HEK293T (cell line): ENCODE measurements at regions not wholly inside any gene's neighbourhood (a gene's known extent, or its start where the extent isn't known, plus 50 kb on each side); places are given as distances from the start of the nearest gene placed in this dataset.

Experiments used
- CTCF ChIA-PET: fragments of 350-600 bp; formaldehyde crosslinking; extraction: SDS; loops from one replicate; lab custom pipeline; 2021; ENCODE audit warnings: antibody characterized with exemption, inconsistent platforms; lab: Yijun Ruan, JAX
- POLR2A ChIA-PET: fragments of 350-600 bp; formaldehyde crosslinking; extraction: SDS; loops from one replicate; lab custom pipeline; 2020; ENCODE audit warnings: antibody characterized with exemption, inconsistent platforms; lab: Yijun Ruan, JAX
- DNase-seq: peaks from one replicate; pipeline ENCODE4 v3.0.0; 2012; ENCODE audit warnings: mixed read lengths; ENCODE audit errors: extremely low spot score
- ARNT ChIP-seq: fragments of 450-650 bp; IDR thresholded peaks from 2 replicates; pipeline ENCODE4 v1.6.1; 2017; ENCODE audit warnings: mild to moderate bottlenecking
- BHLHE40 ChIP-seq: fragments of 450-650 bp; IDR thresholded peaks from 2 replicates; pipeline ENCODE4 v1.6.1; 2016; ENCODE audit warnings: mild to moderate bottlenecking, moderate library complexity, borderline replicate concordance
- CTBP1 ChIP-seq: fragments of 450-650 bp; IDR thresholded peaks from 2 replicates; pipeline ENCODE4 v1.6.1; 2016; ENCODE audit warnings: borderline replicate concordance
- ELF4 ChIP-seq: fragments of 450-650 bp; IDR thresholded peaks from 2 replicates; pipeline ENCODE4 v1.6.1; 2017; ENCODE audit warnings: antibody characterized with exemption
- FOXA1 ChIP-seq: fragments of 450-650 bp; IDR thresholded peaks from 2 replicates; pipeline ENCODE4 v1.6.1; 2016; ENCODE audit warnings: mild to moderate bottlenecking
- FOXK2 ChIP-seq: fragments of 450-650 bp; IDR thresholded peaks from 2 replicates; pipeline ENCODE4 v1.6.1; 2016; ENCODE audit warnings: mild to moderate bottlenecking
- FOXM1 ChIP-seq: fragments of 450-650 bp; IDR thresholded peaks from 2 replicates; pipeline ENCODE4 v1.6.1; 2017; ENCODE audit warnings: mild to moderate bottlenecking, borderline replicate concordance
- HDGF ChIP-seq: fragments of 450-650 bp; IDR thresholded peaks from 2 replicates; pipeline ENCODE4 v1.6.1; 2017; ENCODE audit warnings: antibody characterized with exemption, borderline replicate concordance
- L3MBTL2 ChIP-seq: fragments of 450-650 bp; conservative IDR thresholded peaks from 2 replicates; pipeline ENCODE4 v1.6.1; 2016; ENCODE audit warnings: mild to moderate bottlenecking
- LEF1 ChIP-seq: fragments of 450-650 bp; IDR thresholded peaks from 2 replicates; pipeline ENCODE4 v1.6.1; 2017; ENCODE audit warnings: mild to moderate bottlenecking, borderline replicate concordance
- NFRKB ChIP-seq: fragments of 450-650 bp; IDR thresholded peaks from 2 replicates; pipeline ENCODE4 v1.6.1; 2016; ENCODE audit warnings: mild to moderate bottlenecking, moderate library complexity
- PKNOX1 ChIP-seq: fragments of 450-650 bp; IDR thresholded peaks from 2 replicates; pipeline ENCODE4 v1.6.1; 2016
- SP1 ChIP-seq: fragments of 450-650 bp; IDR thresholded peaks from 2 replicates; pipeline ENCODE4 v1.6.1; 2017
- SUZ12 ChIP-seq: fragments of 450-650 bp; IDR thresholded peaks from 2 replicates; pipeline ENCODE4 v1.6.1; 2016; ENCODE audit warnings: mild to moderate bottlenecking
- TARDBP ChIP-seq: fragments of 450-650 bp; IDR thresholded peaks from 2 replicates; pipeline ENCODE4 v1.6.1; 2016
- ZNF384 ChIP-seq: fragments of 450-650 bp; IDR thresholded peaks from 2 replicates; pipeline ENCODE4 v1.6.1; 2016

- ChIA-PET POLR2A (no interaction called here), CTCF (no interaction called here)
- no peak for DNase-seq
- TF ChIP-seq ZNF384 (no peak), TARDBP (no peak), FOXM1 (no peak), LEF1 (no peak), PKNOX1 (no peak), CTBP1 (no peak), SUZ12 (no peak), L3MBTL2 (no peak), HDGF (no peak), FOXA1 (no peak), ELF4 (no peak), BHLHE40 (no peak), NFRKB (no peak), FOXK2 (no peak), ARNT (no peak), SP1 (no peak)
Measured at GRCh38 chr13:111484959-111485358, 164.5 kb downstream of the TEX29 start.

- ChIA-PET POLR2A (no interaction called here), CTCF (no interaction called here)
- DNase-seq = no peak
- TF ChIP-seq ZNF384 (no peak), HDGF (no peak), ELF4 (no peak), BHLHE40 (no peak), NFRKB (no peak)
Measured at GRCh38 chr13:111485491-111486250, 165.2 kb downstream of the TEX29 start.

GRCh38 chr13:111486331-111486730, 165.9 kb downstream of the TEX29 start:
- ChIA-PET CTCF (no interaction called here), POLR2A (no interaction called here)
- DNase-seq = no peak
- TF ChIP-seq ZNF384 (no peak), TARDBP (no peak), ELF4 (no peak), PKNOX1 (no peak), SUZ12 (no peak), BHLHE40 (no peak), FOXM1 (no peak), CTBP1 (no peak), SP1 (no peak), NFRKB (no peak), FOXK2 (no peak)

GRCh38 chr13:111486801-111487200, 166.4 kb downstream of the TEX29 start:
- POLR2A ChIA-PET = no interaction called here
- no peak for TF ChIP-seq HDGF
- TF ChIP-seq TARDBP = no peak
- no peak for TF ChIP-seq NFRKB
- TF ChIP-seq PKNOX1 = no peak
- TF ChIP-seq SP1 = no peak
- no peak for TF ChIP-seq FOXA1
- TF ChIP-seq ZNF384 = no peak
- TF ChIP-seq BHLHE40 = no peak
- TF ChIP-seq ARNT = no peak
- no peak for TF ChIP-seq SUZ12
- no peak for TF ChIP-seq ELF4
- no peak for TF ChIP-seq FOXK2
- TF ChIP-seq L3MBTL2 = no peak
- no peak for TF ChIP-seq FOXM1
- TF ChIP-seq LEF1 = no peak
- TF ChIP-seq CTBP1 = no peak
- CTCF ChIA-PET = no interaction called here
- no peak for DNase-seq

GRCh38 chr13:111488486-111489132, 168.2 kb downstream of the TEX29 start:
- ChIA-PET CTCF (interaction anchor here (1.1 to 1.5 kb wide), 2 partner anchors 14 to 16 kb away, joined by 4 to 6 read pairs; no protein-coding TSS in a partner anchor), POLR2A (no interaction called here)
- DNase-seq = no peak
- TF ChIP-seq LEF1 (no peak), BHLHE40 (no peak), CTBP1 (no peak), NFRKB (no peak), ARNT (no peak), TARDBP (no peak), ELF4 (no peak), SP1 (no peak), FOXK2 (no peak), HDGF (no peak), FOXM1 (no peak), ZNF384 (no peak), L3MBTL2 (no peak), PKNOX1 (no peak)
